H1 (cell line): ENCODE measurements at regions not wholly inside any gene's neighbourhood (a gene's known extent, or its start where the extent isn't known, plus 50 kb on each side); places are given as distances from the start of the nearest gene placed in this dataset.

Experiments
- CTCF ChIA-PET: fragments of 300-600 bp; sonication (Branson Sonifier 250); formaldehyde crosslinking; loops from one replicate; lab custom pipeline; 2021; ENCODE audit not compliant: partially characterized antibody; lab: Charles Lee
- POLR2A ChIA-PET: fragments of 300-600 bp; sonication (Branson Sonifier 250); formaldehyde crosslinking; loops from one replicate; lab custom pipeline; 2021; ENCODE audit warnings: inconsistent platforms; ENCODE audit not compliant: partially characterized antibody; lab: Charles Lee
- DNase-seq, 2 experiments: peaks; one replicate each; pipeline versions ENCODE4 v3.0.0 to v3.0.0-alpha.2; 2010 to 2022; ENCODE audit warnings: low spot score in 2 of 2, low read depth in 1 of 2, mixed read lengths in 1 of 2
- FAIRE-seq: peaks from 2 replicates; lab custom pipeline; 2011; peaks lifted over from hg19 to GRCh38; lab: Jason Lieb, UNC
- H2AFZ ChIP-seq: 2 replicates; pipeline ENCODE4 v1.8.1; 2012; ENCODE audit warnings: low read length, inconsistent platforms
- H2AK5ac ChIP-seq: 2 replicates; pipeline ENCODE4 v1.6.1; 2013; ENCODE audit warnings: low read depth, low read length
- H2BK120ac ChIP-seq: replicated peaks from 2 replicates; pipeline ENCODE3; 2013; ENCODE audit warnings: low read depth, low read length, inconsistent platforms
- H2BK12ac ChIP-seq: 2 replicates; pipeline ENCODE4 v1.6.1; 2013; ENCODE audit warnings: low read depth, low read length
- H2BK15ac ChIP-seq: 2 replicates; pipeline ENCODE4 v1.6.1; 2013; ENCODE audit warnings: low read length
- H2BK20ac ChIP-seq: 2 replicates; pipeline ENCODE4 v1.6.1; 2013; ENCODE audit warnings: low read length
- H2BK5ac ChIP-seq: 2 replicates; pipeline ENCODE4 v1.6.1; 2013; ENCODE audit warnings: low read depth, low read length
- H3K14ac ChIP-seq: 2 replicates; pipeline ENCODE4 v1.6.1; 2013; ENCODE audit warnings: inconsistent platforms; ENCODE audit not compliant: insufficient read length
- H3K18ac ChIP-seq: 2 replicates; pipeline ENCODE4 v1.6.1; 2013; ENCODE audit warnings: low read length; ENCODE audit errors: extremely low read depth
- H3K23ac ChIP-seq: 2 replicates; pipeline ENCODE4 v1.6.1; 2013; ENCODE audit warnings: inconsistent platforms; ENCODE audit not compliant: insufficient read length
- H3K23me2 ChIP-seq: 2 replicates; pipeline ENCODE4 v1.6.1; 2013; ENCODE audit warnings: low read depth, low read length
- H3K27ac ChIP-seq: 2 replicates; pipeline ENCODE4 v1.6.1; 2011; ENCODE audit warnings: low read depth, low read length, inconsistent platforms
- H3K27me3 ChIP-seq, 4 experiments: replicated peaks in 1 of 4; 1 replicate in 1 of 4; 2 replicates in 3 of 4; pipeline versions ENCODE4 v1.6.1 to v1.8.1; 2011 to 2013; ENCODE audit warnings: low read length in 3 of 4, mild to moderate bottlenecking in 3 of 4, inconsistent platforms in 2 of 4, mixed read lengths in 2 of 4, moderate library complexity in 1 of 4; ENCODE audit not compliant: control insufficient read depth in 3 of 4, insufficient read depth in 3 of 4; ENCODE audit errors: extremely low read depth in 1 of 4
- H3K36me3 ChIP-seq, 4 experiments: 2 replicates each; pipeline versions ENCODE4 v1.6.1 to v1.8.1; 2011 to 2013; ENCODE audit warnings: mild to moderate bottlenecking in 4 of 4, low read length in 3 of 4, moderate library complexity in 2 of 4, control low read depth in 1 of 4, inconsistent platforms in 1 of 4; ENCODE audit not compliant: insufficient read depth in 4 of 4, control insufficient read depth in 2 of 4
- H3K4ac ChIP-seq: replicated peaks from 2 replicates; pipeline ENCODE3; 2013; ENCODE audit warnings: low read length, low read depth, mixed read lengths, inconsistent platforms; ENCODE audit not compliant: insufficient read length
- H3K4me1 ChIP-seq, 4 experiments: replicated peaks in 1 of 4; 1 replicate in 1 of 4; 2 replicates in 3 of 4; pipeline versions ENCODE4 v1.6.1 to v1.8.1; 2011 to 2013; ENCODE audit warnings: low read length in 3 of 4, inconsistent platforms in 2 of 4, mixed read lengths in 1 of 4; ENCODE audit not compliant: insufficient read depth in 4 of 4, control insufficient read depth in 3 of 4
- H3K4me2 ChIP-seq, 2 experiments: 2 replicates each; pipeline versions ENCODE4 v1.6.1 to v1.8.1; 2011 to 2013; ENCODE audit warnings: low read depth in 2 of 2, low read length in 2 of 2, control low read depth in 1 of 2, inconsistent platforms in 1 of 2, mild to moderate bottlenecking in 1 of 2; ENCODE audit not compliant: insufficient read depth in 1 of 2
- H3K4me3 ChIP-seq, 4 experiments: fragments of 200-600, 300-600 bp in 1 of 4; sonication (generic), shearing (Covaris generic), sonication (Bioruptor Twin) in 1 of 4; 2 replicates each; pipeline versions ENCODE4 v1.5.1 to v1.8.1; 2011 to 2016; ENCODE audit warnings: low read length in 4 of 4, low read depth in 3 of 4, control low read depth in 2 of 4, inconsistent platforms in 2 of 4, mild to moderate bottlenecking in 2 of 4, mixed read lengths in 1 of 4, moderate library complexity in 1 of 4; ENCODE audit not compliant: insufficient read depth in 2 of 4; ENCODE audit errors: extremely low read depth in 1 of 4
- H3K56ac ChIP-seq: replicated peaks from 2 replicates; pipeline ENCODE3; 2013; ENCODE audit warnings: low read depth, mild to moderate bottlenecking, mixed read lengths, low read length, inconsistent platforms; ENCODE audit not compliant: insufficient read length
- H3K79me1 ChIP-seq: 2 replicates; pipeline ENCODE4 v1.6.1; 2013; ENCODE audit warnings: low read depth, low read length, control low read depth
- H3K79me2 ChIP-seq, 2 experiments: 2 replicates each; pipeline versions ENCODE4 v1.6.1 to v1.8.1; 2012 to 2013; ENCODE audit warnings: low read length in 2 of 2, mild to moderate bottlenecking in 2 of 2, inconsistent platforms in 1 of 2; ENCODE audit not compliant: insufficient read depth in 2 of 2, control insufficient read depth in 1 of 2
- H3K9ac ChIP-seq, 4 experiments: replicated peaks in 1 of 4; 1 replicate in 1 of 4; 2 replicates in 3 of 4; pipeline versions ENCODE4 v1.6.1 to v1.8.1; 2011 to 2013; ENCODE audit warnings: low read depth in 3 of 4, low read length in 3 of 4, control low read depth in 2 of 4, mild to moderate bottlenecking in 2 of 4, moderate library complexity in 2 of 4, inconsistent platforms in 1 of 4; ENCODE audit errors: extremely low read depth in 1 of 4
- H3K9me3 ChIP-seq, 2 experiments: 2 replicates each; pipeline versions ENCODE4 v1.6.1 to v1.8.1; 2012 to 2013; ENCODE audit warnings: mild to moderate bottlenecking in 2 of 2, moderate library complexity in 2 of 2, control low read depth in 1 of 2, inconsistent platforms in 1 of 2, low read depth in 1 of 2, low read length in 1 of 2, mixed read lengths in 1 of 2; ENCODE audit not compliant: insufficient read depth in 2 of 2
- H4K20me1 ChIP-seq, 2 experiments: replicated peaks in 1 of 2; 2 replicates each; pipeline versions ENCODE3 to v1.8.1; 2011 to 2013; ENCODE audit warnings: inconsistent platforms in 2 of 2, low read length in 2 of 2, mild to moderate bottlenecking in 1 of 2; ENCODE audit not compliant: insufficient read depth in 2 of 2, control insufficient read depth in 1 of 2
- H4K5ac ChIP-seq: 2 replicates; pipeline ENCODE4 v1.6.1; 2013; ENCODE audit warnings: low read length, low read depth, mixed read lengths, inconsistent platforms; ENCODE audit not compliant: insufficient read length
- H4K8ac ChIP-seq: 2 replicates; pipeline ENCODE4 v1.8.0; 2013; ENCODE audit warnings: mild to moderate bottlenecking, moderate library complexity, low read length, inconsistent platforms; ENCODE audit not compliant: insufficient read depth; ENCODE audit errors: extremely low read depth
- H4K91ac ChIP-seq: replicated peaks from 2 replicates; pipeline ENCODE3; 2013; ENCODE audit warnings: low read length, mixed read lengths, inconsistent platforms; ENCODE audit not compliant: insufficient read length
- JUND ChIP-seq: IDR thresholded peaks from 2 replicates; pipeline ENCODE4 v1.6.1; 2011; ENCODE audit warnings: mild to moderate bottlenecking, improper control_type of control experiment, low read length
- RXRA ChIP-seq: IDR thresholded peaks from 2 replicates; pipeline ENCODE4 v1.6.1; 2011; ENCODE audit warnings: low read depth, mild to moderate bottlenecking, low read length, moderate library complexity; ENCODE audit not compliant: insufficient read depth
- SIX5 ChIP-seq: IDR thresholded peaks from 2 replicates; pipeline ENCODE4 v1.6.1; 2011; ENCODE audit warnings: mild to moderate bottlenecking, low read depth, low read length
- SP1 ChIP-seq: IDR thresholded peaks from 2 replicates; pipeline ENCODE4 v1.6.1; 2011; ENCODE audit warnings: low read depth, low read length
- TAF7 ChIP-seq: optimal IDR thresholded peaks from 2 replicates; pipeline ENCODE3; 2011; ENCODE audit warnings: low read depth, mild to moderate bottlenecking, inconsistent platforms, low read length, moderate library complexity, borderline replicate concordance
- WGBS, 2 experiments: shearing (Covaris generic) in 1 of 2; methylation state at CpG; one replicate each; pipeline versions ENCODE4 v1.1.6 to v1.1.7; 2013 to 2015; ENCODE audit warnings: low lambda C conversion rate in 2 of 2, mixed read lengths in 2 of 2, inconsistent platforms in 1 of 2, low coverage in 1 of 2, missing lambda C conversion rate in 1 of 2; ENCODE audit not compliant: insufficient replicate concordance in 2 of 2, insufficient coverage in 1 of 2, insufficient read length in 1 of 2; ENCODE audit errors: extremely low coverage in 1 of 2, missing lambda C conversion rate in 1 of 2; 5-methylcytosine and 5-hydroxymethylcytosine counted together

DNA sequence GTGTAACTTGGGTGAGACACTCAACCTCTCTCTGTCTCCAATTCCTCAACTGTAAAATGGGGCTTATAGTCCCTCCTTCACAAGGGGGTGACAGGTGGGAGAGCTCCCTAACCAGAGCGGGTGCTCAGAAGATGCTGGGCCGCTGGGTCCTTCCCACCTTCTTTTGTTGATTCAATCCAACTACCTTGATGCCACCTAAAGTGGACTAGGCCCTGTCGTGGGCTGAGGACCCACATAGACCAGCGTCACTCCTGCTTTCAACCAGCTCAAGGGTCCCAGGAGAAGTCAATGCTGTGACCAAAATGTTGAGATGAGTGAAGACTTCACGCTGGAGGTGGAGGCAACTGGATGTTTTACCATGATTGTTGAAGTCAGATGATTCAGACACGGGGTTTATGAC lies 72.7 kb upstream of the WNT11 start:
- Histone ChIP-seq H2AFZ (no peak overlapping the region), H3K9ac (no peak overlapping the region), H3K18ac (no peak overlapping the region), H3K4me1 (peaks cover 5 to 27% (median 11%) of the 10 kb centered on the region in 4 experiments), H3K79me2 (no peaks in the 10 kb centered on the region), H4K5ac (no peak overlapping the region), H3K27ac (no peak overlapping the region), H2BK20ac (peak overlapping the region; percentile 82), H2BK5ac (no peak overlapping the region), H3K4me3 (no peak overlapping the region), H4K91ac (no peak overlapping the region), H3K14ac (no peak overlapping the region), H2BK120ac (no peak overlapping the region), H2BK15ac (no peak overlapping the region), H3K9me3 (peaks cover 0 to 4% of the 10 kb centered on the region in 2 experiments; a peak in 1 of 4 replicates), H3K79me1 (no peaks in the 10 kb centered on the region), H3K4me2 (no peak overlapping the region), H4K20me1 (no peaks in the 10 kb centered on the region), H3K23me2 (no peaks in the 10 kb centered on the region), H3K4ac (no peak overlapping the region), H3K27me3 (peaks cover 0 to 7% (median 2%) of the 10 kb centered on the region in 4 experiments; a peak in 3 of 7 replicates), H2BK12ac (0 out of 2 replicates have a peak overlapping the region, but pooled peaks have one; percentile 44), H3K36me3 (no peaks in the 10 kb centered on the region), H2AK5ac (0 out of 2 replicates have a peak overlapping the region, but pooled peaks have one; percentile 2), H3K56ac (no peak overlapping the region), H4K8ac (no peak overlapping the region), H3K23ac (no peak overlapping the region)
- DNase-seq (no peak), FAIRE-seq (no peak)
- TF ChIP-seq RXRA (no peak), SP1 (no peak), JUND (no peak), TAF7 (no peak), SIX5 (no peak)
- CTCF ChIA-PET = interaction anchor here (1.3 kb wide), 1 partner anchor 26 kb away, joined by 3 read pairs; no protein-coding TSS in a partner anchor
- 90% methylated on average over 6 of the region's 6 CpGs; no CpG with 5 or more reads in 1 of the 2 experiments for WGBS, 2 experiments
- POLR2A ChIA-PET = no interaction called here
